Fibroblast of lung (primary cell): ENCODE measurements at regions not wholly inside any gene's neighbourhood (a gene's known extent, or its start where the extent isn't known, plus 50 kb on each side); places are given as distances from the start of the nearest gene placed in this dataset.
A peak's percentile ranks its signal among the peaks of the same experiment; 100 is the strongest.

Experiments
- DNase-seq, 2 donors: peaks; one replicate each; pipeline versions ENCODE4 v3.0.0 to v3.0.0-alpha.2; 2010; ENCODE audit warnings: low read depth in 2 of 2
- H2AFZ ChIP-seq: 2 replicates; pipeline ENCODE4 v1.5.1; 2012; ENCODE audit warnings: low read length, control low read depth, inconsistent platforms
- H3K27ac ChIP-seq: 2 replicates; pipeline ENCODE4 v1.5.1; 2011; ENCODE audit warnings: low read length, control low read depth; ENCODE audit not compliant: insufficient read depth
- H3K27me3 ChIP-seq: 2 replicates; pipeline ENCODE4 v1.5.1; 2011; ENCODE audit warnings: mild to moderate bottlenecking, low read length; ENCODE audit not compliant: control insufficient read depth, insufficient read depth
- H3K36me3 ChIP-seq: 2 replicates; pipeline ENCODE4 v1.5.1; 2011; ENCODE audit warnings: low read length; ENCODE audit not compliant: control insufficient read depth, insufficient read depth
- H3K4me1 ChIP-seq: 2 replicates; pipeline ENCODE4 v1.5.1; 2011; ENCODE audit warnings: low read length; ENCODE audit not compliant: control insufficient read depth, insufficient read depth; ENCODE audit errors: extremely low read depth
- H3K4me2 ChIP-seq: 2 replicates; pipeline ENCODE4 v1.5.1; 2011; ENCODE audit warnings: low read length, control low read depth; ENCODE audit not compliant: insufficient read depth; ENCODE audit errors: extremely low read depth
- H3K4me3 ChIP-seq, 4 experiments: fragments of 200-600 bp in 1 of 4; sonication (generic) in 1 of 4; replicated peaks in 1 of 4; 2 replicates each; pipeline ENCODE4 v1.5.1; 2011 to 2016; ENCODE audit warnings: low read length in 4 of 4, low read depth in 3 of 4, mild to moderate bottlenecking in 3 of 4, control low read depth in 2 of 4, inconsistent platforms in 1 of 4, mixed read lengths in 1 of 4; ENCODE audit not compliant: insufficient read depth in 1 of 4; ENCODE audit errors: control extremely low read depth in 1 of 4
- H3K79me2 ChIP-seq: 2 replicates; pipeline ENCODE4 v1.5.1; 2012; ENCODE audit warnings: mild to moderate bottlenecking, low read length, inconsistent platforms; ENCODE audit not compliant: control insufficient read depth, insufficient read depth
- H3K9ac ChIP-seq: 2 replicates; pipeline ENCODE4 v1.5.1; 2011; ENCODE audit warnings: mild to moderate bottlenecking, low read length, control low read depth; ENCODE audit not compliant: insufficient read depth
- H3K9me3 ChIP-seq: 2 replicates; pipeline ENCODE4 v1.5.1; 2012; ENCODE audit warnings: low read depth, low read length; ENCODE audit not compliant: control insufficient read depth, insufficient read depth
- H4K20me1 ChIP-seq: 2 replicates; pipeline ENCODE4 v1.5.1; 2011; ENCODE audit warnings: low read length; ENCODE audit not compliant: control insufficient read depth, insufficient read depth; ENCODE audit errors: extremely low read depth
- EZH2 ChIP-seq: IDR thresholded peaks from 2 replicates; pipeline ENCODE4 v1.5.1; 2012; ENCODE audit warnings: low read length, control low read depth, mild to moderate bottlenecking; ENCODE audit errors: missing control alignments
- TF ChIP-seq, protein P1 (sequence below), 2 donors: IDR thresholded peaks in 1 of 2; conservative IDR thresholded peaks in 1 of 2; 1 replicate in 1 of 2; 2 replicates in 1 of 2; pipeline ENCODE4 v1.5.1; 2011 to 2012; ENCODE audit warnings: low read length in 2 of 2, control low read depth in 1 of 2, inconsistent platforms in 1 of 2, low read depth in 1 of 2, mild to moderate bottlenecking in 1 of 2

GRCh38 chr1:198893141-198893540 is 254.3 kb downstream of the PTPRC start:
- H3K9ac ChIP-seq: no peak overlapping the region
- no peak for TF ChIP-seq EZH2
- TF ChIP-seq, protein P1, sequence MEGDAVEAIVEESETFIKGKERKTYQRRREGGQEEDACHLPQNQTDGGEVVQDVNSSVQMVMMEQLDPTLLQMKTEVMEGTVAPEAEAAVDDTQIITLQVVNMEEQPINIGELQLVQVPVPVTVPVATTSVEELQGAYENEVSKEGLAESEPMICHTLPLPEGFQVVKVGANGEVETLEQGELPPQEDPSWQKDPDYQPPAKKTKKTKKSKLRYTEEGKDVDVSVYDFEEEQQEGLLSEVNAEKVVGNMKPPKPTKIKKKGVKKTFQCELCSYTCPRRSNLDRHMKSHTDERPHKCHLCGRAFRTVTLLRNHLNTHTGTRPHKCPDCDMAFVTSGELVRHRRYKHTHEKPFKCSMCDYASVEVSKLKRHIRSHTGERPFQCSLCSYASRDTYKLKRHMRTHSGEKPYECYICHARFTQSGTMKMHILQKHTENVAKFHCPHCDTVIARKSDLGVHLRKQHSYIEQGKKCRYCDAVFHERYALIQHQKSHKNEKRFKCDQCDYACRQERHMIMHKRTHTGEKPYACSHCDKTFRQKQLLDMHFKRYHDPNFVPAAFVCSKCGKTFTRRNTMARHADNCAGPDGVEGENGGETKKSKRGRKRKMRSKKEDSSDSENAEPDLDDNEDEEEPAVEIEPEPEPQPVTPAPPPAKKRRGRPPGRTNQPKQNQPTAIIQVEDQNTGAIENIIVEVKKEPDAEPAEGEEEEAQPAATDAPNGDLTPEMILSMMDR (conservative IDR thresholded peaks at IDR 0.05 in 1 of 2, IDR thresholded peaks at IDR 0.05 in 1 of 2; ENCODE audit: low read depth in 1 of 2, low read length in 2 of 2): no peak
- no peak overlapping the region for H3K4me2 ChIP-seq
- no peaks in the 10 kb centered on the region for H3K27me3 ChIP-seq
- H3K4me1 ChIP-seq: peaks cover 22% of the 10 kb centered on the region
- H4K20me1 ChIP-seq: no peaks in the 10 kb centered on the region
- H3K4me3 ChIP-seq: no peak overlapping the region
- H3K9me3 ChIP-seq: no peaks in the 10 kb centered on the region
- H3K27ac ChIP-seq: no peak overlapping the region
- DNase-seq: no peak
- no peaks in the 10 kb centered on the region for H3K36me3 ChIP-seq
- H2AFZ ChIP-seq: no peak overlapping the region
- peaks cover 2% of the 10 kb centered on the region for H3K79me2 ChIP-seq

- Histone ChIP-seq H2AFZ (no peak overlapping the region), H3K27me3 (no peaks in the 10 kb centered on the region), H3K4me1 (peaks cover 20% of the 10 kb centered on the region), H3K9me3 (no peaks in the 10 kb centered on the region), H3K9ac (no peak overlapping the region), H3K79me2 (peaks cover 2% of the 10 kb centered on the region), H3K4me3 (no peak overlapping the region), H3K4me2 (no peak overlapping the region), H4K20me1 (no peaks in the 10 kb centered on the region), H3K36me3 (no peaks in the 10 kb centered on the region), H3K27ac (no peak overlapping the region)
- TF ChIP-seq, protein P1 (conservative IDR thresholded peaks at IDR 0.05 in 1 of 2, IDR thresholded peaks at IDR 0.05 in 1 of 2; ENCODE audit: low read depth in 1 of 2, low read length in 2 of 2): no peak
- TF ChIP-seq EZH2: no peak
- DNase-seq: peak in 1 of 2 donors; percentile 72
Observed at GRCh38 chr1:198893763-198894444, 255.1 kb downstream of the PTPRC start.

DNA sequence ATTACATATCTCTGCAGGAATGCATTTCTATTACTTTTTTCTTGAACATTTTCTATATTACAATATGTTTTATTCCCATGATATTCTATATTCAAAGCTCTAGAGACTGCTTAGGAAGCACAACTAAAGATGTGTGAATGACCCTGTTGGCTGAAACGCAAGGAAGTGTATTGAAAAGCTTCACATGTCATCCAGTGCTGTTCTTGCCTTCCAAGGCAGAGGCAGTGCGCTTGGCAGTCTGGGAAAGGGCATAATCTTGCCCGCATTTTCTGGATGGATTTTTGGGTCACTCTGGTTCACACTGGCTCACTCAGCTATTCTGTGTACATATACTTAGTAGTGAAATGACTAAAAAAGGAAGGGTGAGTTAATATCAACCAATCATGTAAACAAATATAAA is 262.4 kb downstream of the PTPRC start:
- Histone ChIP-seq H3K4me3 (no peak overlapping the region), H3K36me3 (peaks cover 1% of the 10 kb centered on the region), H3K27ac (no peak overlapping the region), H4K20me1 (no peaks in the 10 kb centered on the region), H3K27me3 (no peaks in the 10 kb centered on the region), H3K79me2 (peaks cover 15% of the 10 kb centered on the region), H3K4me2 (peak overlapping the region; percentile 18), H2AFZ (no peak overlapping the region), H3K9ac (no peak overlapping the region), H3K9me3 (no peaks in the 10 kb centered on the region), H3K4me1 (peaks cover 13% of the 10 kb centered on the region)
- DNase-seq: no peak
- TF ChIP-seq EZH2: no peak
- TF ChIP-seq, protein P1 (conservative IDR thresholded peaks at IDR 0.05 in 1 of 2, IDR thresholded peaks at IDR 0.05 in 1 of 2; ENCODE audit: low read depth in 1 of 2, low read length in 2 of 2): no peak
